HG03378 (cell line): ENCODE measurements at regions not wholly inside any gene's neighbourhood (a gene's known extent, or its start where the extent isn't known, plus 50 kb on each side); places are given as distances from the start of the nearest gene placed in this dataset.

Experiments used
- ATAC-seq: cut with Tn5 transposase; IDR thresholded peaks from one replicate; pipeline ENCODE4 v1.9.1; 2021; ENCODE audit warnings: mild to moderate bottlenecking, moderate library complexity; ENCODE audit not compliant: unreplicated experiment

GRCh38 chr2:176669398-176670174 is 400.3 kb downstream of the MTX2 start:
- no peak for ATAC-seq

- ATAC-seq, result no peak
Measured at GRCh38 chr2:176675271-176675949, 406.2 kb downstream of the MTX2 start.

DNA sequence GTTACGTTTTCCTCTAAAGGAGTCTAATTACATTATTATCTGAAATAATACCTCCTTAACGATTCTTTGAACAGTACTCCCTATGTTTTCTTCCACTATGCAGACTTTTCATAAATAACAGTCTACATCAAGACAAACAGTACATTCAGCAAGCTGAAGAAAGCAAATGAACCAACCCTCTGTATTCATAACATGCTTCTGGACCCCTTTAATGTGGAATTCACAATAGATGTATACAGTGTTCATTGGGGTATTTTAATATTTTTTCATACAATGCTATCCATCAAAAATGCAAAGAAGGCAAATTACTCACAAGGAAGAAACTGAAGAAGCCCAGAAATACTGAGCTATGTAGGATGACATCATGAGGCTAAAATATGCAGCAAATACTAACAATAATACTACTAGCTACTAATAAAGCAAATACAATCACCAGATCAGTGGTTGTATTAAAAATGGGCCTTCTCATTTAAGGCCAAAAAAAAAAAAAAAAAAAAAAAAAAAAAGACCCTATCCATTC is 408.6 kb downstream of the MTX2 start:
- no peak for ATAC-seq

DNA sequence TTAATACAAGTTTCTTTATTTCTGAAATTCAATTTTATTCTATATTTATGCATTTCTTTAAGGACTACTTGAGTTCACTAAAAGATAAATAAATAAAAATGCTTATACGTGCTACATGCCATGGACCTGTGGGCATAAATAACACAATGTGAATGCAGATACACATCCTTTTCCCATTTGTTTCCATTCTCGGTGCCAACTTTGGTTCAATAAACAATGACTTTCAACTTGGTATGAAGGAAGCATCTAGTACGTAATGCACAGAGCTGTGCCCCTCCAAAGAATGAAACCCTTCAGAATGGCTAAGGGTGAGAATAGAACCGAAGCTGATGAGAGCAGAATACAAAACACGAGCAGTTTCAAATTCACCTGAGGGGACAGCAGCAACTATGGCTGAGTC is 409.3 kb downstream of the MTX2 start:
- ATAC-seq, result no peak

DNA sequence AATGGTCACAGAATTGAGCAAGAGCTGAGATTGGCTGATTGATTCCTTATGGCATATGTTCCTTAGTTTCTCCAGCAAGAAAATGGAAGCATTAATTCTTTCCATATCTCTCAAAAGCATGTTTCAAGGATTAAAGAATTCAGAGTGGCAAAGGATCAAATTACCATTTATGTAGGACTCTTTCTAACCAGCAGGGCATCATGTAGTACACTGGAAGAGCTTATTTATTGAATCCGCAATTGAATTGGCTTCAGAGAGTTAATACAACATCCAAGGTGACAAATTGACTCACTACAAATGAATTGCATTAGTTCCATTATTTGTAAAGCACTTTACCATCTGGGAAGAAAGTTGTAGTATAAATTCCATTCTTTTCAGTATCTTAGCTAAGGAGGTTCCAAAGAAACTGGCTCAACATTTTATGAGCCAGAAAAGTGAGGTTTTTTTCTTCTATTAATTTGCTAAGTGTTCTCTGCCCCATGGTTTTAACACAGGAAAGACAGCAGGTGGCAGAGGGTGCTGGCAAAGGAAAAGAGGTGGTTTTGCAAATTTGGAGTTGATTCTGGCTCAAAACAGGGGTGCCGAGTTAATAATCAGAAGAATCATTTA is 409.9 kb downstream of the MTX2 start:
- no peak for ATAC-seq

GRCh38 chr2:176680916-176681516 is 411.8 kb downstream of the MTX2 start:
- no peak for ATAC-seq

DNA sequence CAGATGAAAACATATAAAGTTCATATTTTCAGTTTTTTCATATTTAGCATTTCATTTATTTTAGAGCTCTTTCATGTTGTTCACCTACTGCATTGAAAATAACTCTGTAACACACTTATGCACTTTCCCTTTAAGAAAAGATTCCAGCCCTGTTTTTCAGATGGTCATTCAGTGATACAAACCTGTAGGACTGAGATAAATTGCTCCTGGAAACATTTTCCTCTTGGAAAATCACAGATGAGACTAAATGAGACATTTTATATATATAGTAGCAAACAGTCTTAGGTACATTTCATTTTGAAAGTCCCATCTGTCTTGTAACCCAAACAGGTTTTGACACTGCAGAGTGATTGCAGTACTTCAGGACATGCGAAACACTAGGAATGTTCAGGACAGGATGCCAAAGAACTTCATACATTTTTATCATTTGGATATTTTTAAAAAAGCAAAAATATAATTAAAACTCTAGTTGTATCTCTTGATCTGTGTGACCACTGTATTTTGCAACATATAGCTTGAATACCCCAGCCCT is 412.4 kb downstream of the MTX2 start:
- no peak for ATAC-seq

GRCh38 chr2:176682278-176682677 is 413.0 kb downstream of the MTX2 start:
- ATAC-seq, result no peak

DNA sequence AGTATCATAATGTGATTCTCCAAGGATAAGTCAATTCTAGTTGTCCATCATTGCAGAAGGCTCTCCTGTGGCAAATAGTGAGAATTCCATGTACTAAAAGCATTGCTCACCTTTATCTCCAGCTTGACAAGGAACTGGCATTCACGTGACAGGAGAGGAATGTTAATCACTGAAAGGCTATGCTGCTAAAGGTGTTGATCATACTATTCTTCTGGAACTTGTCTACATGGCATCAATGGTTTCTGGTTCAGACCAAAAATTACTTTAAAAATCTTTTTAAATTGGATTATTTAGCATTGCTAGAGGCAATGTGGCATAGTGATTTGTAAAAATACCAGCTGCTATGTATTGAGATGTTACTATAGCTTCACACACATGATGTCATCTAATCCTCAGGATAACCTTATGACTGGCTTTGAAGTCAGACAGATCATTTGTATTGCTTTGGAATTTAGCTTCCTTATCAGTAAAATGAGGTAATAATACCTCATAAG is 414.4 kb downstream of the MTX2 start:
- no peak for ATAC-seq

DNA sequence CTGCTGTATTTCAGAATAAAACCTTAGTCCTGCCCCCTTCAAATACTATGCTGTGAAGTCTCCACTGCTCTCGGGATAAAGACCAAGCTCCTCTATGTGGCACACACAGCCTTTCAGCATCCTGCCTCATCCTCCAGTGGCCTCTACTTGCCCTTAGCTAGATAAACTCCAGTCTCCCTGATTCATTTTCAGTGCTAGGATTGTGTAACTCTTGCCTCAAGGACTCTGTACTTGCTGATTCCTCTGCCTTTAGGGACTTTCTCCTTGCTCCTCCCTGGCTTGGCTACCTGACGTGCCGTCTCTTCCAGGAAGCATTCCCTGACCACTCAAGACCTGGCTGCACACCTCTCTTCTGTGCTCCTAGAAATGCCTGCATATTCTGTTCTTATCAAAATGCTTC is 416.7 kb downstream of the MTX2 start:
- no peak for ATAC-seq

- no peak for ATAC-seq
Measured at GRCh38 chr2:176686328-176686727, 417.1 kb downstream of the MTX2 start.

- no peak for ATAC-seq
Measured at GRCh38 chr2:176687342-176687741, 418.1 kb downstream of the MTX2 start.

GRCh38 chr2:176687944-176688343 is 418.7 kb downstream of the MTX2 start:
- ATAC-seq, result no peak

- ATAC-seq, result no peak
Measured at GRCh38 chr2:176689711-176690110, 420.5 kb downstream of the MTX2 start.

- ATAC-seq, result no peak
Measured at GRCh38 chr2:176691471-176691870, 422.2 kb downstream of the MTX2 start.

DNA sequence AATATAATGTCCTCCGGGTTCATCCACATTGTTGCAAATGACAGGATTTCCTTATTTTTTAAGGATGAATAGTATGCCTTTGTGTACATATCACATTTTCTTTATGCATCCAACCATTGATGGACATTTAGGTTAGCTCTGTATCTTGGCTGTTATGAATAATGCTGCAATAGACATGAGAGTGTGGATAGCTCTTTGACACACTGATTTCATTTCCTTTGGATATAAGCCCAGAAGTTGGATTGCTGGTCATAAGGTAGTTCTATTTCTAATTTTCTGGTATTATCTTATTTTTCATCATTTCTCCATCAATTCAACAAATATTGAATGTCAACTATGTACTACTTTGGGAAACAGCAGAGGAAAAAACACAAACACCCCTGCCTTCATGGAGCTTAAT is 423.3 kb downstream of the MTX2 start:
- no peak for ATAC-seq

GRCh38 chr2:176699098-176699497 is 429.9 kb downstream of the MTX2 start:
- no peak for ATAC-seq

DNA sequence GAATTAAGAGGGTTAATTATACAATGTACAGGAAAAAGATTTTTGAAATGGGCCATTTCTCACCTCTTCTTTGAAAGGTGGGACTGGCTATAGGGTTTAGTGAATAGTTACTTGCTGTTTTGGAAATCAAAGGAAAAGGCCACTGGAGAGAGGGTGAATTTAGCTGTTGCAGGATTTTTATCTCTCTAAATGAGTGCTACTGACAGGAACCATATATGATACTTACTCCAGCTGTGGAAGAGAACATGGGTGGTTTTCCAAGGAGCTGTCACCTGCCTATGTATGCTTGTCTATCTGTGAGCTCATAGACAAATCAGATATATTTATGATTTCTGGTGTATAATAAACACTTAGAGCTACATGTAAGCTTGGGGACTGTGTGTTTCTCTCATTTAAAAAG is 430.4 kb downstream of the MTX2 start:
- no peak for ATAC-seq

GRCh38 chr2:176702131-176702530 is 432.9 kb downstream of the MTX2 start:
- ATAC-seq, result no peak

DNA sequence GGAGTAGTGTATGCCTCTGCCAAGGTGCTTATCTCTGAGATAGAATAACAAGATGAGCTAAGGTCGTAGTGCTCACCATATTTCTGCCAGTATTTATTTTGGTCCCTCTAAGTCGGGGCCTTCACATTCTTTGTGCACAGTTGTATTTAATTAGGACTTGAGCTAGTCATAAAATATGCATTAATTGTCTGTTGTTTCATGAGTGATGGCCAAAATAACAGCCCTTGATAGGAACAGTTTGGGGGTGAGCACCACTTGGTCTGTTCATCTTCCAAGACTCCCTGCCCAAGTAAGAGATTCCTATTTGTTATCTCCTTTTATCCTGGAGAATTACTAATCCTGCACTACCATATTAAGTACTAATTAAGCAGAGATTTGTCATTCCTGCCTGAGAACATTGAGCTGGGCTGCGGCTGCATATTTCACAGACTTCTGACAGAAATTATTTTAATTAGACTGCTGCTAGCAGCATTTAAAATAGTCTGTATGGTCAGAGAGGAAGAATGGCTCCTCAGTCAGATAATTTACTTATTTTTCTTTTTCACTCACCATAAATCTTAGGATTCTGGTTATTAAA is 435.1 kb downstream of the MTX2 start:
- no peak for ATAC-seq
